Mesothelial cell of epicardium (in vitro differentiated cells): ENCODE measurements at regions not wholly inside any gene's neighbourhood (a gene's known extent, or its start where the extent isn't known, plus 50 kb on each side); places are given as distances from the start of the nearest gene placed in this dataset.

ENCODE experiments used
- DNase-seq, 2 experiments: peaks; one replicate each; pipeline ENCODE4 v3.0.0; 2021; ENCODE audit warnings: low spot score in 2 of 2; ENCODE audit not compliant: unreplicated experiment in 2 of 2
- H3K27ac Mint-ChIP-seq: 2 replicates; pipeline ENCODE4 v1.8.0; 2021; ENCODE audit warnings: mixed read lengths
- H3K27me3 Mint-ChIP-seq: 2 replicates; pipeline ENCODE4 v1.8.0; 2021; ENCODE audit warnings: low read depth, mixed read lengths
- H3K36me3 Mint-ChIP-seq: 2 replicates; pipeline ENCODE4 v1.8.0; 2021; ENCODE audit warnings: mixed read lengths
- H3K4me1 Mint-ChIP-seq: 2 replicates; pipeline ENCODE4 v1.8.0; 2021; ENCODE audit warnings: mixed read lengths
- H3K4me3 Mint-ChIP-seq: 2 replicates; pipeline ENCODE4 v1.8.0; 2021; ENCODE audit warnings: mild to moderate bottlenecking, moderate library complexity, mixed read lengths
- H3K9me3 Mint-ChIP-seq: 2 replicates; pipeline ENCODE4 v1.8.0; 2021; ENCODE audit warnings: mixed read lengths
- CTCF ChIP-seq: fragments of 200-600 bp; sonication (generic); IDR thresholded peaks from one replicate; pipeline ENCODE4 v1.5.0; 2021; ENCODE audit warnings: antibody characterized with exemption; ENCODE audit not compliant: unreplicated experiment

GRCh38 chr5:24899180-24899579 lies 254.4 kb upstream of the CDH10 start:
- H3K27me3 Mint-ChIP-seq, result no peaks in the 10 kb centered on the region
- TF ChIP-seq CTCF, result no peak
- H3K4me1 Mint-ChIP-seq, result no peaks in the 10 kb centered on the region
- DNase-seq, result no peak
- H3K36me3 Mint-ChIP-seq, result no peaks in the 10 kb centered on the region
- no peak overlapping the region for H3K27ac Mint-ChIP-seq
- no peak overlapping the region for H3K4me3 Mint-ChIP-seq
- H3K9me3 Mint-ChIP-seq, result no peaks in the 10 kb centered on the region

GRCh38 chr5:24864244-24864643 lies 219.5 kb upstream of the CDH10 start:
- Mint-ChIP-seq H3K27me3 (no peaks in the 10 kb centered on the region), H3K36me3 (no peaks in the 10 kb centered on the region), H3K27ac (no peak overlapping the region), H3K9me3 (no peaks in the 10 kb centered on the region), H3K4me1 (no peaks in the 10 kb centered on the region), H3K4me3 (no peak overlapping the region)
- no peak for DNase-seq
- TF ChIP-seq CTCF, result no peak

GRCh38 chr5:24862117-24862516 lies 217.3 kb upstream of the CDH10 start:
- no peak for DNase-seq
- no peaks in the 10 kb centered on the region for H3K9me3 Mint-ChIP-seq
- TF ChIP-seq CTCF, result no peak

GRCh38 chr5:24855485-24855884 lies 210.7 kb upstream of the CDH10 start:
- TF ChIP-seq CTCF, result no peak

More at GRCh38 chr5:24862117-24862516, 217.3 kb upstream of the CDH10 start:
- H3K27me3 Mint-ChIP-seq, result no peaks in the 10 kb centered on the region
- H3K4me1 Mint-ChIP-seq, result no peaks in the 10 kb centered on the region
- H3K27ac Mint-ChIP-seq, result no peak overlapping the region
- H3K36me3 Mint-ChIP-seq, result no peaks in the 10 kb centered on the region
- no peak overlapping the region for H3K4me3 Mint-ChIP-seq

GRCh38 chr5:24854850-24855249 lies 210.1 kb upstream of the CDH10 start:
- no peak overlapping the region for H3K27ac Mint-ChIP-seq
- H3K36me3 Mint-ChIP-seq, result no peaks in the 10 kb centered on the region
- no peaks in the 10 kb centered on the region for H3K9me3 Mint-ChIP-seq
- no peak for TF ChIP-seq CTCF
- no peak overlapping the region for H3K4me3 Mint-ChIP-seq
- no peaks in the 10 kb centered on the region for H3K27me3 Mint-ChIP-seq
- DNase-seq, result no peak
- no peaks in the 10 kb centered on the region for H3K4me1 Mint-ChIP-seq

More at GRCh38 chr5:24855485-24855884, 210.7 kb upstream of the CDH10 start:
- no peaks in the 10 kb centered on the region for H3K9me3 Mint-ChIP-seq
- no peak overlapping the region for H3K4me3 Mint-ChIP-seq
- DNase-seq, result no peak
- no peak overlapping the region for H3K27ac Mint-ChIP-seq
- no peaks in the 10 kb centered on the region for H3K36me3 Mint-ChIP-seq
- no peaks in the 10 kb centered on the region for H3K27me3 Mint-ChIP-seq
- no peaks in the 10 kb centered on the region for H3K4me1 Mint-ChIP-seq

- Mint-ChIP-seq H3K36me3 (no peaks in the 10 kb centered on the region), H3K4me3 (no peak overlapping the region), H3K27ac (no peak overlapping the region), H3K9me3 (no peaks in the 10 kb centered on the region), H3K27me3 (no peaks in the 10 kb centered on the region), H3K4me1 (no peaks in the 10 kb centered on the region)
- DNase-seq, result no peak
- no peak for TF ChIP-seq CTCF
These were observed 209.6 kb upstream of the CDH10 start for GRCh38 chr5:24854350-24854749.
